ENCODE measurements at regions not wholly inside any gene's neighbourhood (a gene's known extent, or its start where the extent isn't known, plus 50 kb on each side); places are given as distances from the start of the nearest gene placed in this dataset.

DNA sequence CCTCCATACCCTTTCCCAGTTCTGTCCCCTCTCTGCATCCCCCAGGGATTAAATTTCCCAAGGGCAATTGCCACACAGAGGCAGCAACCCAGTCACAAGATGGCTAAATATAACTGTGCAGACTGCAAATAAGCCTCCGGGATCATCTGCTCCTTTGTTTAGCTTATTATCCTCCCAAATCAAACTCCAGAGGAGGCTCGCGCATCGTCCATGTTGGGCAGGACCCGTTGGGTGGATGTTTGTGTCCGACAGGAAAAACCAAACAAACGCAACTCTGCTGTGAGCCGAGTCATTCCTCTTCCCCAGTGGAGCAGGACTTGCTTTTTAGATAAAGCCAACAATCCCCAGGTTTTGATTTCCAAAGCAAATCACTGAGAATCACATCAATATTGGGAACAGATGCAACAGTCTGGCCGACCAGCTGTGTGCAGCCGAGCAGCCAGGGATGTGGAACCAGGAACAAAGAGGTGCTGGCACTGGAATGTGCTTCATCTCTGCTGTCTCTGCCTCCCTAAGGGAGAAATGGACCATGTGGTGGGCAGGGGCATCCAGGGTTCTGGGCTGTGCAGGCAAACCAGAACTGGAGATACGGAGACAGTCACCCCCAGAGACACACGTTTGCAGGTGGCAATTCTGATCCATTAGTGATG, 89.8 kb downstream of the PTTG1 start (continued):
- TF ChIP-seq, protein P1, sequence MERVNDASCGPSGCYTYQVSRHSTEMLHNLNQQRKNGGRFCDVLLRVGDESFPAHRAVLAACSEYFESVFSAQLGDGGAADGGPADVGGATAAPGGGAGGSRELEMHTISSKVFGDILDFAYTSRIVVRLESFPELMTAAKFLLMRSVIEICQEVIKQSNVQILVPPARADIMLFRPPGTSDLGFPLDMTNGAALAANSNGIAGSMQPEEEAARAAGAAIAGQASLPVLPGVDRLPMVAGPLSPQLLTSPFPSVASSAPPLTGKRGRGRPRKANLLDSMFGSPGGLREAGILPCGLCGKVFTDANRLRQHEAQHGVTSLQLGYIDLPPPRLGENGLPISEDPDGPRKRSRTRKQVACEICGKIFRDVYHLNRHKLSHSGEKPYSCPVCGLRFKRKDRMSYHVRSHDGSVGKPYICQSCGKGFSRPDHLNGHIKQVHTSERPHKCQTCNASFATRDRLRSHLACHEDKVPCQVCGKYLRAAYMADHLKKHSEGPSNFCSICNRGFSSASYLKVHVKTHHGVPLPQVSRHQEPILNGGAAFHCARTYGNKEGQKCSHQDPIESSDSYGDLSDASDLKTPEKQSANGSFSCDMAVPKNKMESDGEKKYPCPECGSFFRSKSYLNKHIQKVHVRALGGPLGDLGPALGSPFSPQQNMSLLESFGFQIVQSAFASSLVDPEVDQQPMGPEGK (CRISPR knock-in tag; IDR thresholded peaks at IDR 0.05; ENCODE audit: borderline replicate concordance), result no peak
- no peak for TF ChIP-seq TOX (CRISPR knock-in tag; IDR thresholded peaks at IDR 0.05; ENCODE audit: borderline replicate concordance)
- no peak for TF ChIP-seq OSR1 (CRISPR knock-in tag; IDR thresholded peaks at IDR 0.05)
- TF ChIP-seq ZFP30 (CRISPR knock-in tag; IDR thresholded peaks at IDR 0.05), result no peak
- TF ChIP-seq TCF4 (CRISPR knock-in tag; IDR thresholded peaks at IDR 0.05; ENCODE audit: borderline replicate concordance), result no peak
- no peak for TF ChIP-seq ISL1 (CRISPR knock-in tag; IDR thresholded peaks at IDR 0.05)
- TF ChIP-seq ZFP3 (CRISPR knock-in tag; IDR thresholded peaks at IDR 0.05), result no peak
- no peak for TF ChIP-seq GLIS3 (CRISPR knock-in tag; IDR thresholded peaks at IDR 0.05)
- TF ChIP-seq ARNTL (CRISPR knock-in tag; IDR thresholded peaks at IDR 0.05; ENCODE audit: borderline replicate concordance, low read depth), result no peak
- no peak for TF ChIP-seq ZNF565 (CRISPR knock-in tag; conservative IDR thresholded peaks at IDR 0.05; ENCODE audit: low read depth)
- TF ChIP-seq CREB5 (CRISPR knock-in tag; IDR thresholded peaks at IDR 0.05; ENCODE audit: low read depth), result no peak
- TF ChIP-seq SNAI2 (CRISPR knock-in tag; IDR thresholded peaks at IDR 0.05), result no peak

All from SK-N-SH treated with all-trans-retinoic acid at 6 μM for 48 hours (cell line).